Stimulated activated CD8-positive, alpha-beta memory T cell treated with anti-CD3 and anti-CD28 coated beads, Interleukin-4, amount 100 ng/mL, for 4 hours (primary cell): ENCODE measurements at regions not wholly inside any gene's neighbourhood (a gene's known extent, or its start where the extent isn't known, plus 50 kb on each side); places are given as distances from the start of the nearest gene placed in this dataset.
"Not testable (repeated sequence)": the region's sequence is repeated elsewhere in the genome, so short reads cannot be mapped to it uniquely, and the experiment has no call there.

Experiments
- DNase-seq, 2 donors: peaks; one replicate each; pipeline ENCODE4 v3.0.0-alpha.2; 2020; ENCODE audit warnings: low read depth in 2 of 2, low spot score in 1 of 2

GRCh38 chr14:106714446-106715428, 1188.4 kb downstream of the TMEM121 start:
- not testable (repeated sequence) for DNase-seq

GRCh38 chr14:106717544-106717943, 1191.2 kb downstream of the TMEM121 start:
- not testable (repeated sequence) for DNase-seq

GRCh38 chr14:106719880-106720279, 1193.5 kb downstream of the TMEM121 start:
- not testable (repeated sequence) for DNase-seq

- not testable (repeated sequence) for DNase-seq
Measured at GRCh38 chr14:106721926-106722325, 1195.5 kb downstream of the TMEM121 start.

- DNase-seq = not testable (repeated sequence)
Measured at GRCh38 chr14:106722813-106723687, 1196.7 kb downstream of the TMEM121 start.

- not testable (repeated sequence) for DNase-seq
Measured at GRCh38 chr14:106727962-106728361, 1201.6 kb downstream of the TMEM121 start.

- DNase-seq = no peak
Measured at GRCh38 chr14:106728611-106729010, 1202.2 kb downstream of the TMEM121 start.

GRCh38 chr14:106729551-106729950, 1203.2 kb downstream of the TMEM121 start:
- no peak for DNase-seq

- DNase-seq = no peak
Measured at GRCh38 chr14:106733771-106734170, 1207.4 kb downstream of the TMEM121 start.

- DNase-seq = peak in 1 of 2 donors; percentile 29
Measured at GRCh38 chr14:106737021-106737420, 1210.6 kb downstream of the TMEM121 start.

- no peak for DNase-seq
Measured at GRCh38 chr14:106738075-106738474, 1211.7 kb downstream of the TMEM121 start.

- not testable (repeated sequence) for DNase-seq
Measured at GRCh38 chr14:106738598-106739258, 1212.3 kb downstream of the TMEM121 start.

- peak in 1 of 2 donors; percentile 58 for DNase-seq
Measured at GRCh38 chr14:106741086-106741827, 1214.9 kb downstream of the TMEM121 start.

GRCh38 chr14:106745016-106745767, 1218.8 kb downstream of the TMEM121 start:
- not testable (repeated sequence) for DNase-seq

GRCh38 chr14:106750089-106750488, 1223.7 kb downstream of the TMEM121 start:
- DNase-seq = not testable (repeated sequence)

GRCh38 chr14:106753751-106754150, 1227.4 kb downstream of the TMEM121 start:
- not testable (repeated sequence) for DNase-seq

- not testable (repeated sequence) for DNase-seq
Measured at GRCh38 chr14:106757444-106757843, 1231.1 kb downstream of the TMEM121 start.

GRCh38 chr14:106761886-106762816, 1235.8 kb downstream of the TMEM121 start:
- DNase-seq = not testable (repeated sequence)
